ENCODE measurements at regions not wholly inside any gene's neighbourhood (a gene's known extent, or its start where the extent isn't known, plus 50 kb on each side); places are given as distances from the start of the nearest gene placed in this dataset.
"Not testable (repeated sequence)": the region's sequence is repeated elsewhere in the genome, so short reads cannot be mapped to it uniquely, and the experiment has no call there.

DNA sequence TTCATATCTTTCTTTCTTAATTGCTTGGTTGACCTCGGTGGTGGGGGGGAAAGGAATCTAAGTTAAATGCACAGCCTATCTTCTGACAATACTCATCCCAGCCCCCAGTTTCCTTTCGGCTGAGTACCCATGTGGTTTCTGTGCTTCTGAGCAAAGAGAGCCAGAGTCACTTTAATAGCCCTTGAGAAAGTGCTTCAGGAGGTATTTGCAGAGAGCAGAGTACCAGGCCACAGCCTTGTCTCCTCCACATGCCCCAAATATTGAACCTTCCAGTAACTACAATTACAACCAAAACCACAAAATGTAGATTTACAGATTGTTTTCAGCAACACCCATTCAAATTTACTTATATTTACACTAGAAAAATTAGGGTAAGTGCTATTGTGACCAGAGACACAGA is 647.4 kb downstream of the NR2F2 start:
- Histone ChIP-seq H3K9me3 (ENCODE audit: insufficient read depth, low read length) (no peaks in the 10 kb centered on the region), H3K4me1 (ENCODE audit: insufficient read depth, insufficient read length) (no peaks in the 10 kb centered on the region), H3K27me3 (ENCODE audit: insufficient read depth, insufficient read length) (no peaks in the 10 kb centered on the region), H3K9ac (ENCODE audit: insufficient read length, low read depth) (no peak overlapping the region), H3K36me3 (ENCODE audit: insufficient read depth, insufficient read length, low read length) (no peaks in the 10 kb centered on the region), H3K4me3 (ENCODE audit: insufficient read length, low read depth) (no peak overlapping the region)
- TF ChIP-seq ZNF274 (IDR thresholded peaks at IDR 0.05; ENCODE audit: low read depth, low read length) (no peak), SUZ12 (IDR thresholded peaks at IDR 0.05; ENCODE audit: extremely low read depth, insufficient read depth, insufficient read length) (no peak), YY1 (IDR thresholded peaks at IDR 0.05; ENCODE audit: insufficient read depth, insufficient read length) (no peak)
- DNase-seq (ENCODE audit: low read depth, low spot score): no peak

DNA sequence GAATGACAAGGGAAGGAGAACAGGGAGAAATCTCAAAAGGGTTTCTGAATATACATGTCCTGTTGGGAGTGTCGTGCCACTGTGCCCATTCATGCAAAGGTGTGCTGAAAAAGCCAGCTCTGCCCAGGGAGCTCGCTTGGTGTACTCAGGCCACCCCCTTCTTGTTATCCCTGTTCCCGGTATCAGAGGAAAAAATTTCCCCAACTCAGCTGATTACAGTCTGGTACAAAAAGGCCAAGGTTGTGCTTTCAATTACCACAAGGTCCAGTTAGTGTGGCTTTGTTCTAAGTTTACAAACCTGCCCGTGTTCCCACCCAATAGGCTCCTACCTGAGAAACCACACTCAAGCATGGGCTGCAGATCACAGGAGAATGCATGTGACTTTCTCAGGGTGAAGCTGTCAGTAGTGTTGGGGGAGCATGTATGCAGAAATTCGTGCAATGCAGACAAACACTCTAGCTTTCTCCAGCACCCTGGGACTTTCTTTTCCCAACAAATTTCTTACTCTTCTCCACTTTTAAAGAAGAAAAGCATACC is 648.5 kb downstream of the NR2F2 start:
- DNase-seq (ENCODE audit: low read depth, low spot score): no peak
- Histone ChIP-seq H3K9me3 (ENCODE audit: insufficient read depth, low read length) (no peaks in the 10 kb centered on the region), H3K4me3 (ENCODE audit: insufficient read length, low read depth) (no peak overlapping the region)

GRCh38 chr15:96984121-96984671 is 653.7 kb downstream of the NR2F2 start:
- H3K4me1 ChIP-seq (ENCODE audit: insufficient read depth, insufficient read length); H3K9ac ChIP-seq (ENCODE audit: insufficient read length, low read depth); H3K27me3 ChIP-seq (ENCODE audit: insufficient read depth, insufficient read length); H3K36me3 ChIP-seq (ENCODE audit: insufficient read depth, insufficient read length, low read length); H3K4me3 ChIP-seq (ENCODE audit: insufficient read length, low read depth); DNase-seq (ENCODE audit: low read depth, low spot score): not testable (repeated sequence)
- peaks cover 15% of the 10 kb centered on the region for H3K9me3 ChIP-seq (ENCODE audit: insufficient read depth, low read length)

More for the DNA sequence above, 648.5 kb downstream of the NR2F2 start:
- Histone ChIP-seq H3K27me3 (ENCODE audit: insufficient read depth, insufficient read length) (no peaks in the 10 kb centered on the region), H3K36me3 (ENCODE audit: insufficient read depth, insufficient read length, low read length) (no peaks in the 10 kb centered on the region), H3K9ac (ENCODE audit: insufficient read length, low read depth) (no peak overlapping the region), H3K4me1 (ENCODE audit: insufficient read depth, insufficient read length) (no peaks in the 10 kb centered on the region)
- TF ChIP-seq ZNF274 (IDR thresholded peaks at IDR 0.05; ENCODE audit: low read depth, low read length) (no peak), YY1 (IDR thresholded peaks at IDR 0.05; ENCODE audit: insufficient read depth, insufficient read length) (no peak), SUZ12 (IDR thresholded peaks at IDR 0.05; ENCODE audit: extremely low read depth, insufficient read depth, insufficient read length) (no peak)

GRCh38 chr15:96992817-96993216 is 662.3 kb downstream of the NR2F2 start:
- H3K9me3 ChIP-seq (ENCODE audit: insufficient read depth, low read length): peaks cover 11% of the 10 kb centered on the region; the same call in 1 of the 2 replicates
- no peak for DNase-seq (ENCODE audit: low read depth, low spot score)
- no peaks in the 10 kb centered on the region for H3K36me3 ChIP-seq (ENCODE audit: insufficient read depth, insufficient read length, low read length)
- no peak overlapping the region for H3K9ac ChIP-seq (ENCODE audit: insufficient read length, low read depth)
- H3K27me3 ChIP-seq (ENCODE audit: insufficient read depth, insufficient read length): no peaks in the 10 kb centered on the region
- no peak for TF ChIP-seq ZNF274 (IDR thresholded peaks at IDR 0.05; ENCODE audit: low read depth, low read length)
- TF ChIP-seq SUZ12 (IDR thresholded peaks at IDR 0.05; ENCODE audit: extremely low read depth, insufficient read depth, insufficient read length): no peak
- no peak for TF ChIP-seq YY1 (IDR thresholded peaks at IDR 0.05; ENCODE audit: insufficient read depth, insufficient read length)
- no peak overlapping the region for H3K4me3 ChIP-seq (ENCODE audit: insufficient read length, low read depth)
- H3K4me1 ChIP-seq (ENCODE audit: insufficient read depth, insufficient read length): no peaks in the 10 kb centered on the region

DNA sequence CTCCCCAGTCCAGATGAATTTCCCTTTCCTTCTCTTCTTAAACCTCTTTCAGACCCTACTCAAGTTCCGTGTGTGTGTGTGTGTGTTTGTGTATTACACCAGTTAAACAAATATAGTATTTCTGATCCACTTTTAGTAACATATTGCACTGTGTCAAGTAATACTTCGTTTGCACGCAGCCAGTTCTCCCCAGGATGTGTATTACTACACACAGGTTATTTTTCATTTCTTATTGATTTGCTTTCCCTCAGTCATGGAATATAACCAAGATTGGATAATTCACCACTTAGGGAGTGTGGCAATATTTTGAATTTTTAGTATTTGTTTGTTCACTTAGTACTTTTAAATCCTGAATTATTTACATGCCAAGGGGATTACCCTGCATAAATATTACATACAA is 667.0 kb downstream of the NR2F2 start:
- TF ChIP-seq ZNF274 (IDR thresholded peaks at IDR 0.05; ENCODE audit: low read depth, low read length) (no peak), YY1 (IDR thresholded peaks at IDR 0.05; ENCODE audit: insufficient read depth, insufficient read length) (no peak), SUZ12 (IDR thresholded peaks at IDR 0.05; ENCODE audit: extremely low read depth, insufficient read depth, insufficient read length) (no peak)
- Histone ChIP-seq H3K9me3 (ENCODE audit: insufficient read depth, low read length) (no peaks in the 10 kb centered on the region), H3K9ac (ENCODE audit: insufficient read length, low read depth) (no peak overlapping the region), H3K4me3 (ENCODE audit: insufficient read length, low read depth) (no peak overlapping the region), H3K27me3 (ENCODE audit: insufficient read depth, insufficient read length) (no peaks in the 10 kb centered on the region), H3K4me1 (ENCODE audit: insufficient read depth, insufficient read length) (no peaks in the 10 kb centered on the region), H3K36me3 (ENCODE audit: insufficient read depth, insufficient read length, low read length) (no peaks in the 10 kb centered on the region)
- no peak for DNase-seq (ENCODE audit: low read depth, low spot score)

DNA sequence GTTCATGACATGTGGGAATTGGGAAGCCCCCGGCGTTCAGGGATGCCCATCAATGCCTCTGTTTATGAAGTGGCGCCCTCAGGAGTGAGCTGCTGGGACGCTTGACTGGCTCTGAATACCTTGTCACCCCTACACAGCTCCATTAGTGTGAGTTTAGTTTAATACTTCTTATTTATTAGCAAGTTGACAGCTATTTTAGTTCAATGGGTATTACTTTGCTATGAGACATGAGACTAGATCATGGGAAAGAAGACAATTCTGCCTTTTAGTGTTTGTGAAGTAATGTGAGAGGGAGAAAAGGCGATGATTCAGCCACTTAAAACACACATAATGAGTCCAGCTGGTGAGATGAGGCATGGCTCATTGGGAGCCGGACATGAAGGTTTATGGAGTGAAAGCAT is 678.5 kb downstream of the NR2F2 start:
- no peak for TF ChIP-seq SUZ12 (IDR thresholded peaks at IDR 0.05; ENCODE audit: extremely low read depth, insufficient read depth, insufficient read length)
- no peak for TF ChIP-seq ZNF274 (IDR thresholded peaks at IDR 0.05; ENCODE audit: low read depth, low read length)
- TF ChIP-seq YY1 (IDR thresholded peaks at IDR 0.05; ENCODE audit: insufficient read depth, insufficient read length): no peak
- no peak overlapping the region for H3K9ac ChIP-seq (ENCODE audit: insufficient read length, low read depth)
- no peak for DNase-seq (ENCODE audit: low read depth, low spot score)

GRCh38 chr15:97012986-97013385 is 682.5 kb downstream of the NR2F2 start:
- Histone ChIP-seq H3K4me1 (ENCODE audit: insufficient read depth, insufficient read length) (no peaks in the 10 kb centered on the region), H3K27me3 (ENCODE audit: insufficient read depth, insufficient read length) (no peaks in the 10 kb centered on the region), H3K36me3 (ENCODE audit: insufficient read depth, insufficient read length, low read length) (no peaks in the 10 kb centered on the region), H3K4me3 (ENCODE audit: insufficient read length, low read depth) (no peak overlapping the region), H3K9ac (ENCODE audit: insufficient read length, low read depth) (no peak overlapping the region), H3K9me3 (ENCODE audit: insufficient read depth, low read length) (no peaks in the 10 kb centered on the region)
- no peak for TF ChIP-seq SUZ12 (IDR thresholded peaks at IDR 0.05; ENCODE audit: extremely low read depth, insufficient read depth, insufficient read length)
- no peak for DNase-seq (ENCODE audit: low read depth, low spot score)

More for the DNA sequence above, 678.5 kb downstream of the NR2F2 start:
- Histone ChIP-seq H3K36me3 (ENCODE audit: insufficient read depth, insufficient read length, low read length) (no peaks in the 10 kb centered on the region), H3K9me3 (ENCODE audit: insufficient read depth, low read length) (no peaks in the 10 kb centered on the region), H3K27me3 (ENCODE audit: insufficient read depth, insufficient read length) (no peaks in the 10 kb centered on the region), H3K4me3 (ENCODE audit: insufficient read length, low read depth) (no peak overlapping the region), H3K4me1 (ENCODE audit: insufficient read depth, insufficient read length) (no peaks in the 10 kb centered on the region)
